Natural killer cell (primary cell): ENCODE measurements at regions not wholly inside any gene's neighbourhood (a gene's known extent, or its start where the extent isn't known, plus 50 kb on each side); places are given as distances from the start of the nearest gene placed in this dataset.

ENCODE experiments used
- ATAC-seq, 3 donors: fragments of 150-1000 bp in 2 of 3; fragments of 200-7000 bp in 1 of 3; cut with Tn5 transposase; 1 replicate in 1 of 3; 2 replicates in 2 of 3; pipeline ENCODE4 v1.10.0; 2021; ENCODE audit warnings: mild to moderate bottlenecking in 2 of 3, moderate library complexity in 2 of 3
- DNase-seq, 2 donors: peaks; one replicate each; pipeline versions ENCODE4 v3.0.0 to v3.0.0-alpha.2; 2013 to 2021; ENCODE audit warnings: mixed read lengths in 1 of 2
- H3K27ac ChIP-seq: one replicate; pipeline ENCODE4 v1.5.1; 2013; ENCODE audit warnings: mild to moderate bottlenecking, low read length
- H3K27me3 ChIP-seq: one replicate; pipeline ENCODE4 v1.6.1; 2013; ENCODE audit warnings: low read length; ENCODE audit not compliant: control insufficient read depth, insufficient read depth
- H3K36me3 ChIP-seq: one replicate; pipeline ENCODE4 v1.6.1; 2013; ENCODE audit warnings: low read length; ENCODE audit not compliant: control insufficient read depth, insufficient read depth
- H3K4me1 ChIP-seq: one replicate; pipeline ENCODE4 v1.6.1; 2013; ENCODE audit warnings: low read length; ENCODE audit not compliant: control insufficient read depth, insufficient read depth
- H3K4me3 ChIP-seq: one replicate; pipeline ENCODE4 v1.5.1; 2013; ENCODE audit warnings: low read length
- H3K9me3 ChIP-seq: one replicate; pipeline ENCODE4 v1.6.1; 2013; ENCODE audit warnings: low read length; ENCODE audit not compliant: control insufficient read depth, insufficient read depth
- H3K27ac Mint-ChIP-seq, 2 donors: one replicate each; pipeline ENCODE4 v1.8.0; 2022; ENCODE audit warnings: mild to moderate bottlenecking in 2 of 2, mixed read lengths in 2 of 2, moderate library complexity in 1 of 2
- H3K27me3 Mint-ChIP-seq, 2 donors: one replicate each; pipeline ENCODE4 v1.8.0; 2022; ENCODE audit warnings: low read depth in 2 of 2, mixed read lengths in 2 of 2
- H3K36me3 Mint-ChIP-seq: one replicate; pipeline ENCODE4 v1.8.0; 2022; ENCODE audit warnings: mixed read lengths
- H3K4me1 Mint-ChIP-seq, 2 donors: one replicate each; pipeline ENCODE4 v1.8.0; 2022; ENCODE audit warnings: mixed read lengths in 2 of 2
- H3K4me3 Mint-ChIP-seq: one replicate; pipeline ENCODE4 v1.8.0; 2022; ENCODE audit warnings: mild to moderate bottlenecking, moderate library complexity, mixed read lengths
- H3K9me3 Mint-ChIP-seq, 2 donors: one replicate each; pipeline ENCODE4 v1.8.0; 2022; ENCODE audit warnings: mixed read lengths in 2 of 2
- CTCF ChIP-seq: fragments of 200-600 bp; IDR thresholded peaks from one replicate; pipeline ENCODE4 v1.8.0; 2022; ENCODE audit warnings: antibody characterized with exemption
- WGBS: methylation state at CpG from one replicate; pipeline ENCODE4 v1.1.7; 2013; ENCODE audit warnings: missing lambda C conversion rate; ENCODE audit not compliant: insufficient coverage; 5-methylcytosine and 5-hydroxymethylcytosine counted together
- intact Hi-C: fragments of 100-400 bp; cut with micrococcal nuclease; formaldehyde crosslinking; loops from one replicate; pipeline ENCODE4 v1.14.2; 2022

- peaks cover 69 to 89% of the 10 kb centered on the region in 2 donors for H3K27me3 Mint-ChIP-seq
- H3K4me3 ChIP-seq, result no peak overlapping the region
- H3K36me3 Mint-ChIP-seq, result no peaks in the 10 kb centered on the region
- no peaks in the 10 kb centered on the region for H3K4me1 ChIP-seq
- H3K9me3 Mint-ChIP-seq, result no peaks in the 10 kb centered on the region
- no peaks in the 10 kb centered on the region for H3K9me3 ChIP-seq
- H3K27ac ChIP-seq, result no peak overlapping the region
- no peak for DNase-seq
- no peaks in the 10 kb centered on the region for H3K4me1 Mint-ChIP-seq
- no peak for ATAC-seq
- H3K36me3 ChIP-seq, result no peaks in the 10 kb centered on the region
- no peak for TF ChIP-seq CTCF
- 84% methylated on average over 18 of the region's 18 CpGs for WGBS
- no peak overlapping the region for H3K27ac Mint-ChIP-seq
- peaks cover 11% of the 10 kb centered on the region for H3K27me3 ChIP-seq
- no peak overlapping the region for H3K4me3 Mint-ChIP-seq
- intact Hi-C loops, result no loop called here
These were observed 297.9 kb downstream of the IRF8 start for GRCh38 chr16:86196687-86197391.

GRCh38 chr16:86198206-86199118 is 299.5 kb downstream of the IRF8 start:
- DNase-seq, result no peak
- TF ChIP-seq CTCF, result no peak
- H3K4me1 ChIP-seq, result no peaks in the 10 kb centered on the region
- 18% methylated on average over 29 of the region's 29 CpGs for WGBS
- peaks cover 11% of the 10 kb centered on the region for H3K27me3 ChIP-seq
- H3K4me3 ChIP-seq, result no peak overlapping the region
- H3K27ac ChIP-seq, result no peak overlapping the region
- intact Hi-C loops, result no loop called here
- H3K9me3 ChIP-seq, result no peaks in the 10 kb centered on the region
- Mint-ChIP-seq H3K27ac (no peak overlapping the region), H3K36me3 (no peaks in the 10 kb centered on the region), H3K9me3 (no peaks in the 10 kb centered on the region), H3K4me3 (no peak overlapping the region), H3K4me1 (no peaks in the 10 kb centered on the region), H3K27me3 (peaks cover 63 to 85% of the 10 kb centered on the region in 2 donors)
- ATAC-seq, result no peak
- no peaks in the 10 kb centered on the region for H3K36me3 ChIP-seq

- Histone ChIP-seq H3K9me3 (no peaks in the 10 kb centered on the region), H3K27me3 (peaks cover 11% of the 10 kb centered on the region)
These were observed 300.2 kb downstream of the IRF8 start for GRCh38 chr16:86199182-86199581.

More at GRCh38 chr16:86199182-86199581, 300.2 kb downstream of the IRF8 start:
- Mint-ChIP-seq H3K36me3 (no peaks in the 10 kb centered on the region), H3K4me1 (no peaks in the 10 kb centered on the region), H3K27me3 (peaks cover 57 to 84% of the 10 kb centered on the region in 2 donors), H3K9me3 (no peaks in the 10 kb centered on the region), H3K27ac (no peak overlapping the region), H3K4me3 (no peak overlapping the region)
- Histone ChIP-seq H3K4me3 (no peak overlapping the region), H3K27ac (no peak overlapping the region), H3K36me3 (no peaks in the 10 kb centered on the region), H3K4me1 (no peaks in the 10 kb centered on the region)
- no peak for ATAC-seq
- intact Hi-C loops, result no loop called here
- TF ChIP-seq CTCF, result no peak
- 39% methylated on average over 7 of the region's 7 CpGs for WGBS
- DNase-seq, result no peak
